Fibroblast of skin of right biceps (primary cell): ENCODE measurements at regions not wholly inside any gene's neighbourhood (a gene's known extent, or its start where the extent isn't known, plus 50 kb on each side); places are given as distances from the start of the nearest gene placed in this dataset.
A peak's percentile ranks its signal among the peaks of the same experiment; 100 is the strongest.
"Not testable (repeated sequence)": the region's sequence is repeated elsewhere in the genome, so short reads cannot be mapped to it uniquely, and the experiment has no call there.

Experiments
- DNase-seq: peaks from one replicate; pipeline ENCODE4 v3.0.0-alpha.2; 2013

DNA sequence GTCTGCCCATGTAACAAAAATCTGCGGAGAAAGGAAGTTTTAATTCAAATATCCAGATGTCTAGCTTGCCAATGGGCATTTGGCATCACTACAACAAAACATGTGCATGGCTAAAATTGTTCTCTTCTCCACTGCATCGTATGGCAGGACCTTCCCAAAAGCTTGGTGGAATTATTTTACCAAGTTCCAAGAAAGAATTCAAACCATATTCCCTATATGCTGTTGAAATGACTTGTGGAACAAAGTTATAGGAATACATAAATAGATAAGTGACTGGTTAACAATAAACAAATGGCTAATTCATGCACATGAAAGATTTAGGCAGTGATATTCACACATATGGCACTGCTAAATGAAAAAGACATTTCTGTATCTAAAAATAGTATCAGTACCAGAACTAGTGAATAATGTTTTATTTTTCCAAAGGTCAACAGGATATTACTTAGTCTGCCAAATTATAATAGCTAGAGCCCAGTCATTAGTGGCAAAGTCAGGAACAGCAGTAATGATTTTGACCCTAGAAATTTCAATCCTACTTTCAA, 425.4 kb upstream of the VRK2 start:
- DNase-seq = no peak

GRCh38 chr2:57622009-57622408, 424.6 kb upstream of the VRK2 start:
- no peak for DNase-seq

GRCh38 chr2:57656198-57656597, 390.4 kb upstream of the VRK2 start:
- DNase-seq = no peak

DNA sequence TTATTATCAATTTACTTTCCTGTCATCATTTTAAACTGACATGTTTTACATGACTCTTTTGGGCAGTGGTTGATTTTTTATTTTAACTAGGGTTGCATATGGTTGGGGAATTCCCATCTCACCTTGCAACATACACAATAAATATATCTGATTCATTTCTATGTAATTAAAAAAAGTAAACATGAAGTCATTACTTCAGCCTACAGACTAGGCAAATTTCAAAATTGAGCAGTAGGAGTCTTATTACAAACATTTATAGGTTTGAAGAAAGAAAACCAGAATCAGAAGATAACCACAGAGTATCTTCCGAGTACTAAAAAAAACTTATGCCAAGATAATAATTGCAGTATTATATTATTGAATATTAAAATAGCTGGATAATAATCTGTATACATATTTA, 377.0 kb upstream of the VRK2 start:
- no peak for DNase-seq

- no peak for DNase-seq
These were observed 372.6 kb upstream of the VRK2 start for GRCh38 chr2:57674025-57674424.

DNA sequence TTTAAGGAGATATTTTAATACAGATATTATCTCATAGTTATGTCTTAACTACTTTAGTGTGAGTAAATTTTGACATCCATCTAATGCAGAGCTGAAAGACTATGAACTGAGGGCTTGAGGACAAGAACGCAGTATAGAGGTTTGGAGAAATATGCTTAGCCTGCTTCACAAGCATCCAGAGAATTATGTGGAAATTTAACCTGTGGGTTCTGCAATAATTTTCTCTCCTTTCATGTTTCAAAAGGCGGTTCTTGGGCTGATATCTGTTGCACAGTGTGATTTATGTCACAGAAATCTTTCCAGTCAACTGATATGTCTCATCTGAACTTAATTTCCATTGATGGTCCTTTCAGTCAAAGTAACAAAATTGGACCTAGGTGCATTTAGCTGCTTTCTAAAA, 371.9 kb upstream of the VRK2 start:
- DNase-seq = no peak

- no peak for DNase-seq
These were observed 369.3 kb upstream of the VRK2 start for GRCh38 chr2:57677296-57677695.

DNA sequence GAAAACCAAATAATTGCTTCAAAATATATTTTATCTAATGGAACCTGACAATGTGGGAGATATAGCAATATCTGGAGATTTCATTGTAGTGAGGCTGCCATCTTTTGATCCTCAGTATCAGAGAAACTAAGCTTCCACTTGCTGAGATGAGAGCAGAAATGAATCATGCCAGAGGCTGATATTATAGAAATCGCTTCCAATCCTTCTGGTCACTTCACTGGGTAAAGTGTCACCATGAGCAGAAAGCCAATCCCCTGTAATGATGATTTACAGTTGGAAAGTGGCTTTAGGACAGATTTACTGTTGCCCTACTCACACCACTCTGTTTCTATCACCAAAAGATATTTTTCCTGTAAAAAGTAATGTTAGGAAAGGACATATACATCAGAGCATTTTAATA, 365.0 kb upstream of the VRK2 start:
- DNase-seq = no peak

GRCh38 chr2:57685032-57685431, 361.6 kb upstream of the VRK2 start:
- no peak for DNase-seq

DNA sequence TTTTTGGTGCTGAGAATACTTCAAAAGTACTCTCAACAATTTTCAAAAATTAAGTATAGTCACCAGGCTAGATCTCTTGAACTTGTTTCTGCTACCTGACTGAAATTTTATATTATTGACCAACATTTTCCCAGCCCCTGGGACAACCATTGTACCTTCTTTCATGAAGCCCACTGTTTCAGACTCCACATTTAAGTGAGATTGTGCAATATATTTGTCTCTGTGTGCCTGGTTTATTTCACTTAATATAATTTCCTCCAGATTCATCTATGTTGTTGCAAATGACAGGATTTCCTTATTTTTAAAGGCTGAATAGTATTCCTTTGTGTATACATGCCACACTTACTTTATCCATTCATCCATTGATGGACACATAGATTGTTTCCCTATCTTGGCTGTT, 354.2 kb upstream of the VRK2 start:
- no peak for DNase-seq

DNA sequence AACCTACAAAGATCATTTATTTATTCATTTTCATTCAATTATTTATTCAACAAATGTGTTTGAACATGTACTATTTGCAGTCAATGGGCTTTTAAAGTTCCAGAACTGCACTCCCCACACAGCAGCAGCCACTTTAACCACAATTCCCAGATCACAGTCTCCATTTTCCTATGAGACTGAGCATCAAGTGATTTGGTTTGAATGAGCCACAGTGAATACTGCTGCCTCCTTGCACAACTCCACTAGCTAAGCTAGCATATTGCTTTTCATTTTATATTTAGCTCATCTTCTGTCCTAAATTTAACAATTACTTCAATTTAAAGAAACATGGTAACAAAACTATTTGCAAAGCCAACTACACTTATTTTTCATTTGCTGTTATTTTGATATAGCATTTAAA, 353.4 kb upstream of the VRK2 start:
- no peak for DNase-seq

- no peak for DNase-seq
These were observed 352.6 kb upstream of the VRK2 start for GRCh38 chr2:57693965-57694364.

DNA sequence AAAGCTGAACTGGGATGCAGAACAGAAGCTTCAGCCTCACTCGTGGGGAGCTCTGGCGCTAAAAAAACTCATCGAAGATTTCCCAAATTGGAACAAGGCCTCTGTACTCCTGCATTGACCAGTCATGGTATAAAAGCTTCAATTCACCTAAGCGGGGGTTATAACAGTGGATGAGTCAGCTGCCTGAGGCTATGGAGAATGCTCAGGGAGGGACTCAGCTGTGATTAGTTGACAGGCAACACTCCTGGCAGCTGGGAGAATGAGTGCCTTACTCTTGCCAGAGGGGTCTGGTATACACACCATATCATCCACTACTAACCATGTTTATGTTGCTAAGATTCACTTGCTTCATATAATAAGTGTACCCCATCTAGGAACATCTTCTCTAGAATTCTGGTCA, 350.6 kb upstream of the VRK2 start:
- DNase-seq = peak; percentile 30

DNA sequence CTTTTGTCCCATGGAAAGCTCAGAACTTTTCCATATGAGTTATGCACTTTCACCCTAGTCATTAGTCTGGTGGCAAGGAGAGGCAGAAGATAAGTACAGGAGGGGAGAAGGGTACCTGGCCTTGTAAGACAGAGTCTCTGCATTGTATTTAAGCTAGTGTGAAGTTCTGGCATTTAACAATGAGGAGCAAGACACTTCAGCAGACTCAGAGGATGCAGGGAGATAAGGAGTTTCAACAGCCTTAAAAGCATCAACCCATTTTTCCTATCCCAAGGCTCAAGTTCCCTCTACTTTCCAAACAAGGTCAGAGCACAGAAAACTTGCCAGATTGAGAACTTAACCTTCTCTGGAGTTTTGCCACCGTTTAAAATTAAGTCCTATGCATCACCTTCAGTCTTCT, 348.2 kb upstream of the VRK2 start:
- no peak for DNase-seq

- DNase-seq = no peak
These were observed 347.6 kb upstream of the VRK2 start for GRCh38 chr2:57698935-57699449.

GRCh38 chr2:57701391-57701791, 345.2 kb upstream of the VRK2 start:
- DNase-seq = peak; percentile 73

GRCh38 chr2:57703407-57703806, 343.2 kb upstream of the VRK2 start:
- no peak for DNase-seq

DNA sequence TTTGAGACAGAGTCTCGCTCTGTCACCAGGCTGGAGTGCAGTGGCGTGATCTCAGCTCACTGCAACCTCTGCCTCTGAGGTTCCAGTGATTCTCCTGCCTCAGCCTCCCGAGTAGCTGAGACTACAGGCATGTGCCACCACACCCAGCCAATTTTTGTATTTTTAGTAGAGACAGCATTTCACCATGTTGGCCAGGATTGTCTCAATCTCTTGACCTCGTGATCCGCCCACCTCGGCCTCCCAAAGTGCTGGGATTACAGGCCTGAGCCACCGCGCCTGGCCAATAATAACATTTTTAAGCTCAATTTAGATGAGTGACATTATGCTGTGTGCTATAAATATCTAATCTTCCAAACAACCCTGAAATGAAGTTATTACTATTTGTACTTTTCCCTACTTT, 338.8 kb upstream of the VRK2 start:
- DNase-seq = not testable (repeated sequence)

DNA sequence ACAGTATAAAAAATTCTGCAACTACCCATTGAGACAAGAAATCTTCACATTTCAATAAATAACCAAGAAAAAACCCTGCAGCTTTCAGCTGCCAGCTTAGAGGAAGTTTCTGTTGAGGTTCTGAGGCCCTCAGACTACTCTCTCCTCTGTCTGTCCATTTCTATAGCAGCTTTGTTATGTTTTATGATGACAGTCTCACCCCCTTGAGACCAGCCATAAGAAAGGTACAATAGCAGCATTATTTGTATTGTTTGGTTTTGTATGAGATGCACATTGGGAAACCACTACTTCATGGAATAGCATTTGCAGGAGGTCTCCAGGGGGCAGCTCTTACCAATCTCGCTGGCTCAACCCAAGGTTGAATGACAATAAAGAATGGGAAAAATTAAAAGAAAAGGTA, 334.6 kb upstream of the VRK2 start:
- no peak for DNase-seq

- DNase-seq = peak; percentile 81
These were observed 325.6 kb upstream of the VRK2 start for GRCh38 chr2:57720728-57721627.

DNA sequence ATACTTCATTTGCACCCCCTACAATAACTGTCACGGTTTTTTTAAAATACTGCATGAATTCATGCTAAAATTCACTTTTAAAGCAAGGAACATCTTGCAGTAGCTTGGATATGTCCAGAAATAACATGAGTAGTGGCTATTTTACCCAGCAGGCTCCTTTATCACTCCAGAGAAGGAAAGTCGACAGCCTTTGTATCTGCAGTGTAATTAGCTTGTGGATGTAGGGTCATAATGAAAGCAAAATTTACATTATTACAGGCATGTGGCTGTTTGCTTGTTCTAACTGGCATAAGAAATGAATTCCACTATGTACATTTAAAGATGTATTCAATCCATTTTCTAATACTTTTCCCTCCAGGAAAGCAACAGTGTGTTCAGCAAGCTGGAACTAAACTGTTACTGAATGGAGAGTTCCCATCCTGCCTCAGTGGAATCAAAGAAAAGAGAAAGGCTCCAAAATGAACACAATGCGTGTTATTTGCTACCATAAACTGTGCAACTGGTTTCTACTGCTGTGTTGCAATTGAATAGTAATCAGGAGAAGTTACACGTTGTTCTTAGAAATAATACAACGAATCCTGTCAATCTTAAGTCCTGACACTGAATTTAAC, 321.2 kb upstream of the VRK2 start:
- no peak for DNase-seq

- DNase-seq = no peak
These were observed 320.3 kb upstream of the VRK2 start for GRCh38 chr2:57726294-57726693.

- no peak for DNase-seq
These were observed 317.9 kb upstream of the VRK2 start for GRCh38 chr2:57728691-57729090.

DNA sequence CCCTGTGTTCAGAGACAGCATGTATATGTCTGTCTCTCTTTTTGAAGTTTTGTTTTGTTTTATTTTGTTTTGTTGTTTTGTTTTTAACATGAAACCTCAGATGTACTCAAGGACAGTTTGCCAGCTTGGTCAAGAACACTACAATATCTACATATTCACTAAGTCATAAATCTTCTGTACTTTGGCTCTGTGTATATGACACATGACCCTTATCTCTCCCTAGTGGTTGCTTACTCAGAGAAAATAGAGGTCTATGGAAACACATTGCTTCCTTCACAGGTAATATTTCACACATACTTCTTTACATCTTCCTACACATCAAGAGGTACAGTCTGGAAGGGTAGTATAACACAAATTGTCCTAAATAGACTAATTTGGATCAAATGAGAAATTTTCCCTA, 312.6 kb upstream of the VRK2 start:
- no peak for DNase-seq
